ENCODE measurements at regions not wholly inside any gene's neighbourhood (a gene's known extent, or its start where the extent isn't known, plus 50 kb on each side); places are given as distances from the start of the nearest gene placed in this dataset.

GRCh38 chr13:29946093-29946492, 95.7 kb upstream of the UBL3 start:
- no peak for DNase-seq

- DNase-seq = no peak
Measured at GRCh38 chr13:29943686-29944085, 93.3 kb upstream of the UBL3 start.

GRCh38 chr13:29943273-29943672, 92.9 kb upstream of the UBL3 start:
- no peak for DNase-seq

- DNase-seq = no peak
Measured at GRCh38 chr13:29940715-29941114, 90.3 kb upstream of the UBL3 start.

- no peak for DNase-seq
Measured at GRCh38 chr13:29939158-29939557, 88.7 kb upstream of the UBL3 start.

- no peak for DNase-seq
Measured at GRCh38 chr13:29937841-29938240, 87.4 kb upstream of the UBL3 start.

- DNase-seq = no peak
Measured at GRCh38 chr13:29937379-29937778, 87.0 kb upstream of the UBL3 start.

- no peak for DNase-seq
Measured at GRCh38 chr13:29936956-29937355, 86.5 kb upstream of the UBL3 start.

- no peak for DNase-seq
Measured at GRCh38 chr13:29936051-29936813, 85.8 kb upstream of the UBL3 start.

- DNase-seq = no peak
Measured at GRCh38 chr13:29935309-29935981, 85.0 kb upstream of the UBL3 start.

- no peak for DNase-seq
Measured at GRCh38 chr13:29934531-29935308, 84.3 kb upstream of the UBL3 start.

- DNase-seq = no peak
Measured at GRCh38 chr13:29933401-29933800, 83.0 kb upstream of the UBL3 start.

GRCh38 chr13:29931696-29932095, 81.3 kb upstream of the UBL3 start:
- no peak for DNase-seq

- DNase-seq = no peak
Measured at GRCh38 chr13:29929062-29929847, 78.8 kb upstream of the UBL3 start.

GRCh38 chr13:29926098-29926476, 75.7 kb upstream of the UBL3 start:
- no peak for DNase-seq

- DNase-seq = no peak
Measured at GRCh38 chr13:29925457-29926097, 75.2 kb upstream of the UBL3 start.

- DNase-seq = no peak
Measured at GRCh38 chr13:29924482-29925350, 74.3 kb upstream of the UBL3 start.

GRCh38 chr13:29923554-29924481, 73.4 kb upstream of the UBL3 start:
- peak; percentile 68 for DNase-seq

GRCh38 chr13:29922896-29923295, 72.5 kb upstream of the UBL3 start:
- no peak for DNase-seq

- no peak for DNase-seq
Measured at GRCh38 chr13:29922281-29922821, 71.9 kb upstream of the UBL3 start.
